ENCODE measurements at regions not wholly inside any gene's neighbourhood (a gene's known extent, or its start where the extent isn't known, plus 50 kb on each side); places are given as distances from the start of the nearest gene placed in this dataset.
A peak's percentile ranks its signal among the peaks of the same experiment; 100 is the strongest.

- DNase-seq (no peak), ATAC-seq (no peak)
- TF ChIP-seq CTCF (IDR thresholded peaks at IDR 0.05 in 4 of 5, conservative IDR thresholded peaks at IDR 0.05 in 1 of 5) (no peak), POLR2A (IDR thresholded peaks at IDR 0.05) (no peak)
- H3K27ac ChIP-seq, result no peak overlapping the region
- H3K4me1 ChIP-seq, result peaks cover 0 to 4% of the 10 kb centered on the region in 2 donors
- H3K36me3 ChIP-seq, result no peaks in the 10 kb centered on the region
- in situ Hi-C loops (cut with MboI; ENCODE audit: low sequenced_read_pairs in 4 of 4) (no loop called here), intact Hi-C loops (cut with DNase I; ENCODE audit: low total_unique reads) (no loop called here)
- H3K4me3 ChIP-seq, result no peak overlapping the region
- H3K27me3 ChIP-seq, result no peaks in the 10 kb centered on the region
- no peaks in the 10 kb centered on the region for H3K9me3 ChIP-seq
Observed at GRCh38 chr11:115928811-115929210, 424.6 kb upstream of the CADM1 start.

GRCh38 chr11:115927823-115928329 lies 423.7 kb upstream of the CADM1 start:
- ATAC-seq (peak in 1 of 2 donors; percentile 30), DNase-seq (no peak)
- in situ Hi-C loops (cut with MboI; ENCODE audit: low sequenced_read_pairs in 4 of 4) (no loop called here), intact Hi-C loops (cut with DNase I; ENCODE audit: low total_unique reads) (no loop called here)
- no peaks in the 10 kb centered on the region for H3K27me3 ChIP-seq
- no peak overlapping the region for H3K4me3 ChIP-seq
- peaks cover 0 to 4% of the 10 kb centered on the region in 2 donors for H3K4me1 ChIP-seq
- H3K9me3 ChIP-seq, result no peaks in the 10 kb centered on the region
- no peaks in the 10 kb centered on the region for H3K36me3 ChIP-seq
- no peak overlapping the region for H3K27ac ChIP-seq
- TF ChIP-seq POLR2A (IDR thresholded peaks at IDR 0.05) (no peak), CTCF (IDR thresholded peaks at IDR 0.05 in 4 of 5, conservative IDR thresholded peaks at IDR 0.05 in 1 of 5) (no peak)

GRCh38 chr11:115926601-115927000 lies 422.4 kb upstream of the CADM1 start:
- ATAC-seq (no peak), DNase-seq (no peak)
- no peak for TF ChIP-seq CTCF (IDR thresholded peaks at IDR 0.05 in 4 of 5, conservative IDR thresholded peaks at IDR 0.05 in 1 of 5)
- TF ChIP-seq POLR2A (IDR thresholded peaks at IDR 0.05), result no peak
- peaks cover 0 to 4% of the 10 kb centered on the region in 2 donors for H3K4me1 ChIP-seq
- no peaks in the 10 kb centered on the region for H3K36me3 ChIP-seq
- intact Hi-C loops (cut with DNase I; ENCODE audit: low total_unique reads), result no loop called here
- H3K9me3 ChIP-seq, result no peaks in the 10 kb centered on the region
- in situ Hi-C loops (cut with MboI; ENCODE audit: low sequenced_read_pairs in 4 of 4), result no loop called here
- no peak overlapping the region for H3K27ac ChIP-seq
- H3K27me3 ChIP-seq, result peaks cover 0 to 2% (median 0%) of the 10 kb centered on the region in 3 donors
- no peak overlapping the region for H3K4me3 ChIP-seq

- Histone ChIP-seq H3K4me1 (peaks cover 0 to 4% of the 10 kb centered on the region in 2 donors), H3K4me3 (no peak overlapping the region), H3K27me3 (peaks cover 0 to 5% (median 0%) of the 10 kb centered on the region in 3 donors), H3K9me3 (no peaks in the 10 kb centered on the region), H3K27ac (no peak overlapping the region), H3K36me3 (no peaks in the 10 kb centered on the region)
- TF ChIP-seq CTCF (IDR thresholded peaks at IDR 0.05 in 4 of 5, conservative IDR thresholded peaks at IDR 0.05 in 1 of 5), result no peak
- TF ChIP-seq POLR2A (IDR thresholded peaks at IDR 0.05), result no peak
- in situ Hi-C loops (cut with MboI; ENCODE audit: low sequenced_read_pairs in 4 of 4) (no loop called here), intact Hi-C loops (cut with DNase I; ENCODE audit: low total_unique reads) (no loop called here)
- DNase-seq, result no peak
- no peak for ATAC-seq
Observed at GRCh38 chr11:115926138-115926537, 421.9 kb upstream of the CADM1 start.

GRCh38 chr11:115925568-115926090 lies 421.4 kb upstream of the CADM1 start:
- Histone ChIP-seq H3K27ac (no peak overlapping the region), H3K4me1 (peaks cover 0 to under 1% of the 10 kb centered on the region in 2 donors), H3K4me3 (no peak overlapping the region), H3K27me3 (peaks cover 0 to 5% (median 0%) of the 10 kb centered on the region in 3 donors), H3K36me3 (no peaks in the 10 kb centered on the region), H3K9me3 (no peaks in the 10 kb centered on the region)
- intact Hi-C loops (cut with DNase I; ENCODE audit: low total_unique reads), result no loop called here
- TF ChIP-seq CTCF (IDR thresholded peaks at IDR 0.05 in 4 of 5, conservative IDR thresholded peaks at IDR 0.05 in 1 of 5) (no peak), POLR2A (IDR thresholded peaks at IDR 0.05) (no peak)
- in situ Hi-C loops (cut with MboI; ENCODE audit: low sequenced_read_pairs in 4 of 4), result no loop called here
- DNase-seq (no peak), ATAC-seq (no peak)

Data from gastrocnemius medialis (tissue), 4 donors.